Trophoblast cell (in vitro differentiated cells and primary cell): ENCODE measurements at regions not wholly inside any gene's neighbourhood (a gene's known extent, or its start where the extent isn't known, plus 50 kb on each side); places are given as distances from the start of the nearest gene placed in this dataset.
"Not testable (repeated sequence)": the region's sequence is repeated elsewhere in the genome, so short reads cannot be mapped to it uniquely, and the experiment has no call there.

Experiments
- DNase-seq, 2 donors: peaks; one replicate each; pipeline ENCODE4 v3.0.0-alpha.2; 2016
- H2AFZ ChIP-seq: 2 replicates; pipeline ENCODE4 v1.6.1; 2013; ENCODE audit warnings: low read length, moderate library complexity, mild to moderate bottlenecking; ENCODE audit not compliant: insufficient read depth, poor library complexity
- H2AK5ac ChIP-seq: 2 replicates; pipeline ENCODE4 v1.6.1; 2013; ENCODE audit warnings: mild to moderate bottlenecking, low read length
- H2BK120ac ChIP-seq: 2 replicates; pipeline ENCODE4 v1.6.1; 2013; ENCODE audit warnings: low read length, mild to moderate bottlenecking, moderate library complexity; ENCODE audit not compliant: insufficient read depth, poor library complexity
- H2BK12ac ChIP-seq: 2 replicates; pipeline ENCODE4 v1.6.1; 2013; ENCODE audit warnings: mild to moderate bottlenecking, low read length, moderate library complexity
- H2BK5ac ChIP-seq: 2 replicates; pipeline ENCODE4 v1.6.1; 2013; ENCODE audit warnings: low read length, low read depth, moderate library complexity, mild to moderate bottlenecking; ENCODE audit not compliant: poor library complexity
- H3K14ac ChIP-seq: 2 replicates; pipeline ENCODE4 v1.6.1; 2013; ENCODE audit warnings: mild to moderate bottlenecking, low read length
- H3K18ac ChIP-seq: 2 replicates; pipeline ENCODE4 v1.6.1; 2013; ENCODE audit warnings: mild to moderate bottlenecking, low read length
- H3K23ac ChIP-seq: 2 replicates; pipeline ENCODE4 v1.6.1; 2013; ENCODE audit warnings: low read length
- H3K27ac ChIP-seq: 2 replicates; pipeline ENCODE4 v1.5.1; 2013; ENCODE audit warnings: low read depth, mild to moderate bottlenecking, inconsistent platforms, low read length, moderate library complexity
- H3K27me3 ChIP-seq: 2 replicates; pipeline ENCODE4 v1.6.1; 2013; ENCODE audit warnings: inconsistent platforms, mild to moderate bottlenecking, low read length, moderate library complexity; ENCODE audit not compliant: insufficient read depth
- H3K36me3 ChIP-seq, 2 experiments: 1 replicate in 1 of 2; 2 replicates in 1 of 2; pipeline ENCODE4 v1.6.1; 2013; ENCODE audit warnings: low read length in 2 of 2, mild to moderate bottlenecking in 2 of 2, moderate library complexity in 1 of 2; ENCODE audit not compliant: insufficient read depth in 2 of 2, control insufficient read depth in 1 of 2
- H3K4ac ChIP-seq: 2 replicates; pipeline ENCODE4 v1.6.1; 2013; ENCODE audit warnings: low read depth, mild to moderate bottlenecking, low read length, moderate library complexity
- H3K4me1 ChIP-seq, 2 experiments: 1 replicate in 1 of 2; 2 replicates in 1 of 2; pipeline ENCODE4 v1.6.1; 2013; ENCODE audit warnings: low read length in 2 of 2, mild to moderate bottlenecking in 2 of 2, moderate library complexity in 1 of 2; ENCODE audit not compliant: insufficient read depth in 2 of 2, control insufficient read depth in 1 of 2
- H3K4me2 ChIP-seq: 2 replicates; pipeline ENCODE4 v1.6.1; 2013; ENCODE audit warnings: inconsistent platforms, mild to moderate bottlenecking, low read length, moderate library complexity
- H3K4me3 ChIP-seq: 2 replicates; pipeline ENCODE4 v1.5.1; 2013; ENCODE audit warnings: mild to moderate bottlenecking, low read depth, low read length, inconsistent platforms
- H3K79me1 ChIP-seq: one replicate; pipeline ENCODE4 v1.6.1; 2013; ENCODE audit warnings: low read length
- H3K79me2 ChIP-seq: 2 replicates; pipeline ENCODE4 v1.6.1; 2013; ENCODE audit warnings: low read length, mild to moderate bottlenecking; ENCODE audit not compliant: control insufficient read depth, insufficient read depth, poor library complexity
- H3K9ac ChIP-seq: 2 replicates; pipeline ENCODE4 v1.6.1; 2013; ENCODE audit warnings: mild to moderate bottlenecking, low read length
- H3K9me3 ChIP-seq: 2 replicates; pipeline ENCODE4 v1.6.1; 2013; ENCODE audit warnings: low read depth, mild to moderate bottlenecking, control low read depth, inconsistent platforms, low read length; ENCODE audit not compliant: insufficient read depth
- H4K12ac ChIP-seq: 2 replicates; pipeline ENCODE4 v1.6.1; 2013; ENCODE audit warnings: low read depth, mild to moderate bottlenecking, low read length, moderate library complexity
- H4K8ac ChIP-seq: 2 replicates; pipeline ENCODE4 v1.6.1; 2013; ENCODE audit warnings: low read depth, mild to moderate bottlenecking, low read length, moderate library complexity
- H4K91ac ChIP-seq: one replicate; pipeline ENCODE4 v1.6.1; 2013; ENCODE audit warnings: low read depth, mild to moderate bottlenecking, low read length, moderate library complexity
- WGBS: extraction: QIAGEN DNeasy Blood & Tissue Kit; methylation state at CpG from one replicate; pipeline ENCODE4 v1.1.7; 2013; ENCODE audit warnings: missing lambda C conversion rate; ENCODE audit not compliant: insufficient read length, insufficient coverage; ENCODE audit errors: extremely low coverage; 5-methylcytosine and 5-hydroxymethylcytosine counted together

GRCh38 chr18:78268226-78268988, 711.2 kb upstream of the SALL3 start:
- Histone ChIP-seq H3K18ac (no peak overlapping the region), H3K23ac (no peak overlapping the region), H3K4ac (no peak overlapping the region), H3K79me1 (no peaks in the 10 kb centered on the region), H3K27ac (no peak overlapping the region), H3K14ac (no peak overlapping the region), H2AFZ (no peak overlapping the region), H3K4me2 (no peak overlapping the region), H3K9me3 (no peaks in the 10 kb centered on the region), H4K12ac (no peak overlapping the region), H3K27me3 (no peaks in the 10 kb centered on the region), H2BK120ac (no peak overlapping the region), H2BK5ac (no peak overlapping the region), H3K36me3 (no peaks in the 10 kb centered on the region), H4K91ac (no peak overlapping the region), H2AK5ac (no peak overlapping the region), H3K4me3 (no peak overlapping the region), H2BK12ac (no peak overlapping the region), H4K8ac (no peak overlapping the region), H3K9ac (no peak overlapping the region), H3K79me2 (no peaks in the 10 kb centered on the region), H3K4me1 (no peaks in the 10 kb centered on the region)
- no peak for DNase-seq
- WGBS: no CpG with 5 or more reads among the region's 26 CpGs

- no peaks in the 10 kb centered on the region for H3K79me1 ChIP-seq
- H3K9ac ChIP-seq: no peak overlapping the region
- no peak overlapping the region for H2BK120ac ChIP-seq
- no peak overlapping the region for H4K8ac ChIP-seq
- no peak for DNase-seq
- H3K79me2 ChIP-seq: no peaks in the 10 kb centered on the region
- no peak overlapping the region for H3K14ac ChIP-seq
- WGBS: no CpG with 5 or more reads among the region's 9 CpGs
- no peak overlapping the region for H3K4ac ChIP-seq
- H4K12ac ChIP-seq: no peak overlapping the region
- no peak overlapping the region for H3K18ac ChIP-seq
- H3K23ac ChIP-seq: no peak overlapping the region
- H3K4me1 ChIP-seq: no peaks in the 10 kb centered on the region
- no peak overlapping the region for H3K4me2 ChIP-seq
- H2AK5ac ChIP-seq: no peak overlapping the region
- H3K27me3 ChIP-seq: no peaks in the 10 kb centered on the region
- no peak overlapping the region for H3K27ac ChIP-seq
- H3K9me3 ChIP-seq: no peaks in the 10 kb centered on the region
- no peak overlapping the region for H2BK12ac ChIP-seq
- no peak overlapping the region for H4K91ac ChIP-seq
- H2AFZ ChIP-seq: no peak overlapping the region
- no peak overlapping the region for H2BK5ac ChIP-seq
- H3K36me3 ChIP-seq: no peaks in the 10 kb centered on the region
- H3K4me3 ChIP-seq: no peak overlapping the region
These were observed 707.8 kb upstream of the SALL3 start for GRCh38 chr18:78271790-78272189.

- H3K9me3 ChIP-seq: no peaks in the 10 kb centered on the region
- no peaks in the 10 kb centered on the region for H3K4me1 ChIP-seq
- no peaks in the 10 kb centered on the region for H3K79me2 ChIP-seq
- H3K4ac ChIP-seq: no peak overlapping the region
- no peak for DNase-seq
- H2BK5ac ChIP-seq: no peak overlapping the region
- H4K91ac ChIP-seq: no peak overlapping the region
- H3K23ac ChIP-seq: no peak overlapping the region
- H2AK5ac ChIP-seq: no peak overlapping the region
- H4K8ac ChIP-seq: no peak overlapping the region
- no peak overlapping the region for H3K4me2 ChIP-seq
- no peak overlapping the region for H3K27ac ChIP-seq
- no peak overlapping the region for H2BK12ac ChIP-seq
- no peaks in the 10 kb centered on the region for H3K36me3 ChIP-seq
- no peak overlapping the region for H3K9ac ChIP-seq
- H3K79me1 ChIP-seq: no peaks in the 10 kb centered on the region
- no peak overlapping the region for H3K14ac ChIP-seq
- no peak overlapping the region for H3K18ac ChIP-seq
- H4K12ac ChIP-seq: no peak overlapping the region
- H3K4me3 ChIP-seq: no peak overlapping the region
- no peak overlapping the region for H2AFZ ChIP-seq
- no peak overlapping the region for H2BK120ac ChIP-seq
- no peaks in the 10 kb centered on the region for H3K27me3 ChIP-seq
These were observed 705.7 kb upstream of the SALL3 start for GRCh38 chr18:78273876-78274275.

GRCh38 chr18:78283425-78283824, 696.2 kb upstream of the SALL3 start:
- H3K36me3 ChIP-seq, H4K91ac ChIP-seq, H2AK5ac ChIP-seq, H3K4me3 ChIP-seq, H3K14ac ChIP-seq, H3K4ac ChIP-seq, H2BK12ac ChIP-seq, H4K8ac ChIP-seq, H3K9ac ChIP-seq, H3K79me1 ChIP-seq, H2BK120ac ChIP-seq, H3K27me3 ChIP-seq, H3K4me2 ChIP-seq, DNase-seq, H3K79me2 ChIP-seq, H4K12ac ChIP-seq, H3K27ac ChIP-seq, H2AFZ ChIP-seq, H3K18ac ChIP-seq, H3K4me1 ChIP-seq, H3K9me3 ChIP-seq, H2BK5ac ChIP-seq, H3K23ac ChIP-seq: not testable (repeated sequence)
- no CpG with 5 or more reads among the region's 7 CpGs for WGBS
